NCI-H510A treated with DMSO at 0.1 percent for 48 hours (cell line): ENCODE measurements at regions not wholly inside any gene's neighbourhood (a gene's known extent, or its start where the extent isn't known, plus 50 kb on each side); places are given as distances from the start of the nearest gene placed in this dataset.

ENCODE experiments used
- DNase-seq: peaks from one replicate; lab custom pipeline; 2025; lab: John Stamatoyannopoulos, UW

- DNase-seq = no peak
Observed at GRCh38 chr18:65409261-65409660, 341.6 kb upstream of the CDH7 start.

GRCh38 chr18:65403534-65403933 lies 347.3 kb upstream of the CDH7 start:
- no peak for DNase-seq

GRCh38 chr18:65399091-65399490 lies 351.7 kb upstream of the CDH7 start:
- DNase-seq = no peak

DNA sequence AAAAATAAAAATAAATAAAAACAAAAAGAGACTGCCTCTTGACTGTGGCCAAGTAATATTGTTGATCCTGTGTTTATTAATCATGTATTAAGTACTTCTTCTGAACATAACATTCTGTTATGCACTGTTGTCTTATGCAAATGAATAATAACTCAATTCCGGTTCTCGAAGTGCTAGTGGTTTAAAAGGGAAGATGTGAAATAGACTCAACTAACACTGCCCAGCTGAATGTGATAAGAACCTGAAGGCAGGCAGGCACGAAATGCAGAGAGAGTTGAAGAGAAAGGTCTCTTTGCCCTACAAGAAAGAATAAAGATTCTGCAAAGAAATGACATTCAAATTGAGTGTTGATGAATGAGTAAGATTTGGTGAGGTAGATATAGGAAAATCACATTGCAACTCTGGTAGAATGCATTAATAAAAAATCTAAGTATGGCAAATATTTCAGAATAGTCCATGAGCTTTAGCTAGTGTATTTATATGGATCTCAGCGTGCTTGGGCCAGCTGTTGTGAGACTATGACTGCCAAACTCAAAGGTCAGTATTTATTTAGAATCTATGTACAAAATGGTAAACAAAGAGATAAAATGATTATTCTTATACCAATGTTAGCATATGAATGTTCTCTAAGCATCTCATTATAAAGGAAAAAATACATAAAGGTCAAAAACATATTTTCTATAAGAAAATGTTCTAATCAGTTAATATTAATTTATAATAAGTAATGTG lies 352.3 kb upstream of the CDH7 start:
- DNase-seq = no peak

GRCh38 chr18:65380986-65381385 lies 369.8 kb upstream of the CDH7 start:
- DNase-seq = no peak

- no peak for DNase-seq
Observed at GRCh38 chr18:65380571-65380970, 370.2 kb upstream of the CDH7 start.

GRCh38 chr18:65372904-65373303 lies 377.9 kb upstream of the CDH7 start:
- DNase-seq = no peak

GRCh38 chr18:65365245-65365980 lies 385.4 kb upstream of the CDH7 start:
- DNase-seq = no peak

DNA sequence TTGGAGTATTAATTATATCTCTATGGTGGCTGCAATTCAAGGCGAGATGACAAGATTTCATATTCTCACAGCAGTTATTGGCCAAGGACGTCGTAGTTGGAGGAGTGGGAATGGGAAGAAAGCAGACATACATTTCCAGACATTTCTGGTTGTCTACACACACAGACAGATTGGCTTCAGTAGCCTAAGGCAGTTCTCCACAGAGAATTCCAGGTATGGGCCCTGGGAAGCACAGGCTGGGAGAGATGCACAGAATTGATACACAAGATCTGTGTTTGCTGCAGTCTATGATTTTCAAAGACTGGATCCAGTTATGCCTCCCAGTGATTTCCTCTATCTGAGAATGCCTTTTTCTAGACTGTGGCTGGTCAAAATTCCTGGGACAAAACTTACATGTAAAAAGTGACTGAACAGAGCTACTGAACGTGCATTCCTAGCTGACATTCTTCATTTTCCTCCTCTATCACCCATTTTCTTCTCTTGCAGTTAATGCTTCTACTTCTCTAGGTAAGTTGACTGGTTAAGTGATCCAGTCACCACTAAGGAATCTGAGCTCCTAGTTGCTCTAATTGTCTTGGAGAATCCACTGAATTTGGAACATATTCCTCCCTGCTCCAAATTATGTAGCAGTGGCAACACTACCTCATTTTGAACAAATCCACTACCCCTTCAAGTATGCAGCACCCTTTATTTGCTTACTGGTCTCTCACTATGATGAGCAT lies 386.7 kb upstream of the CDH7 start:
- DNase-seq = no peak

- DNase-seq = no peak
Observed at GRCh38 chr18:65363011-65363410, 387.8 kb upstream of the CDH7 start.

- DNase-seq = no peak
Observed at GRCh38 chr18:65359479-65359878, 391.3 kb upstream of the CDH7 start.

DNA sequence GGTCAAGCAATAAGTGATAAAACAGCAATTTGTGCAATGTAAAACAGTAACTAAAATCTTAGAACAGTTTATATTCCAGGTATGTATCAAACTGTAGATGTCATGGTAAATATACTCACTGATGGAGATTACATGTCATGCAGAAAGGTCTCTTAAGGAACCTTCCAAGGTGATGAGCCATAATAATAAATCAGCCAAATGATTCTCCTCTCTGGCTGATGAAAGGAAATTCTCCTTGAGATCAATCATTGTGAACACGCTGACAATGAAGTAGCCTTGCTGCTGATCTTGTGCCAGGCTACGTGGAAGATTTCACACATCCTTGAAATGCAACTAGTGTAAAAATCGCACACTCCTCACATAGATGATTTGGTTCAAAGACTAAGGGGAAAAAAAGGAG lies 392.5 kb upstream of the CDH7 start:
- no peak for DNase-seq

GRCh38 chr18:65352186-65352585 lies 398.6 kb upstream of the CDH7 start:
- DNase-seq = peak; percentile 43

DNA sequence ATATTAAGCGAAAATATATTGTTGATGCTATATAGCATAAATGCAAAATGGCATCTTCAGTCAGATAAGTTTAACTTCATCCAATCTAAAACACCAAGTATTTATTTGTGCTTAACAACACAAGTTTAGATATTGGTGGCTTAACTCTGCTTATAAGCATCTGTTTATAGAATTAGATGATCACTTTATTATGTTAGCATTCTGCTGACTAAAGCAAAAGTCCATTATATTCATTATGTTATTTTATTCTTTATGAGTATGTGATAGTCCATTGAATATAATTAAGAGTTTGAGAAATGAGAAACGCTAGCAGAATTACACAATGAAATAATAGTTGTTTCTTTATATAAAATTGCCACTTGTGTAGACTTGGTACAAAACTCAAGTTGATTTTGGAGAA lies 401.2 kb upstream of the CDH7 start:
- DNase-seq = no peak

DNA sequence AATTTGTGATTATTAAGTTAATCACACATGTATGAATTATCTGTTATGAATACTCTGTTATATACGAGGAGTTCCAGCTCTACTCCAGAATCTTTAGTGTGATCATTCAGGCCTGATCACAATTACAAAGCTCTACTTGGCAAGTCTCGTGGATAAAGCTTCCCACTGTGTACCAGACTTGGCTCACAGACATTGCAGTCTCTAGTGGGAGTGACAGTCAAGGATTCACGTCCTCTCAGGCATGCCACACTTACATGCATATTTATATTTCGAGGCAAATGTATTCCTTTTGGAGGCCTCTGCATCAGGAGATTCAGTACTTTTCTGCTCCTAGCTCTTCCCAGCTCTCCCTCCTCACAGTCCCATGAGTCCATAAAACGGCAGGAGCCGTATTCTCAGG lies 403.4 kb upstream of the CDH7 start:
- no peak for DNase-seq

GRCh38 chr18:65346086-65346485 lies 404.7 kb upstream of the CDH7 start:
- no peak for DNase-seq

DNA sequence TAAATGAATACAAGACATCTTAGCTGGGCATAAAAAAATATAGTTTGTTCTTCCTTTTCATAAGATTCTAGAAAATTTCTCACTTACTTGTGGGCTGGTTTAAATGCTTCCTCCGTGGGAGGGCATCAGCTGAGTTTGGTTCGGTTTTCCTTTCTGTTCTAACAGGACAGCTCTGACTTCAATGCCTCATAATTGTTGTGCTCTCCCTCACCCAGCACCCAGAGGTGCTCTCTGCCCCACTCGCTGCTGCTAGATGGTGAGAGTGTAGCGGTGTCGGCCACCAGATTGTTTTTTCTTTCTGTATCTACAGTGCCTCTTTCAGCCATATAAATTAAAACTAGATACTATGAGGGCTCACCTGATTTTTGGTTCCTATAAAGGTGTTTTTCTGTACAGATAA lies 407.2 kb upstream of the CDH7 start:
- DNase-seq = no peak

DNA sequence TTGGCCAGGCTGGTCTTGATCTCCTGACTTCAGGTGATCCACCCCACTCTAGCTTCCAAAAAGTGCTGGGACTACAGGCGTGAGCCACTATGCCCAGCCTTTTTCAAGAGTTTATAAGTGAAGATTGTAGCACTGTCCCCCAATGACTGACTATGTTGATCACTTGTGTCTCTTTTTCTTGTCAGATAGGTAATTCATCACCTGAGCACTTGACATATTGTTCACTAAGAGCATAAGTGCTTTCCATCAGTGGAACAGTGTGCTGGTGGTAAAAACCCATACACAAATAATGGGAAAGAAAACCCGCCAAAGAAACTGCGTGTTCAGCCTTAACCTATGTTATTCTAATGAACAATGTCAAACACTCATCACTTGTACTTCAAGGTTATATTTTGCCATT lies 414.4 kb upstream of the CDH7 start:
- peak; percentile 75 for DNase-seq

- DNase-seq = no peak
Observed at GRCh38 chr18:65329010-65329409, 421.8 kb upstream of the CDH7 start.

GRCh38 chr18:65326805-65327204 lies 424.0 kb upstream of the CDH7 start:
- DNase-seq = no peak

GRCh38 chr18:65322895-65323294 lies 427.9 kb upstream of the CDH7 start:
- DNase-seq = no peak

DNA sequence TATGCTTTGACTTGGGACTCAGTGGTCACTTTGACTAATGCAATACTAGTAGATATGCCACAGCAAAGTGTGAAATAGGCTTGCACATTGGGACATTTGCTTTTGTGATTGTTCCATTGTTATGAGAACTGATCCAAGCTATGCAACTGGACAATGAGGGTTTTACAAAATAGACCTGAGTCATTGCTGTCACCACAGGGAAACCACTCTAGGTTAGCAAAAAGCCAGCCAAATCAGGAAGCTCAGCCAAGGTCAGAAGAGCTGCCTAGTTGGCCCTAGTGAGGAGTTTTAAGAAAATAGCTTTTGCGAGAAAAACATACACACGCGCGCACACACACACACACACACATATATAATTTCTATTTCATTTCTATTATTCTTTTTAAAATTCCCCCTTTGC lies 452.4 kb upstream of the CDH7 start:
- DNase-seq = no peak

DNA sequence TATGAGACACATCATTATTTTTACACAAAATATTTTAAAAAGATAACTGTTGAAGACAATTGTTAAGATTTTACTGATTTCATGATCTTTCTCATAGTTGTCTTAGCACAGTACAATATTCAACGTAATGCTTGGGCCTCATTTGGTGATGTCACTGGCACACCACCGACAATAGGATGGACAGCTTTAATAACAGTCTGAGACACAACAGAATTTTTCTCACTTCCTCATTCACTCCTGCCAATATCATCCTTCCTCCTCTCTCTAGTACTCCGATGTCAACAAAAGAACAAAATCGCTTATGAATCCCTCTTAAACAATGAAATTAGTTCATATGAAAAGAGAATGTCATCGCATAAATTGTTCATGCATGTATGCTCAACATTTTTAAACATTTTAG lies 461.9 kb upstream of the CDH7 start:
- no peak for DNase-seq
